Stomach (tissue), 4 donors: ENCODE measurements at regions not wholly inside any gene's neighbourhood (a gene's known extent, or its start where the extent isn't known, plus 50 kb on each side); places are given as distances from the start of the nearest gene placed in this dataset.

ENCODE experiments used
- CTCF ChIP-seq, 7 experiments: fragments of 450-650 bp in 4 of 7; fragments of 200-600 bp in 3 of 7; sonication (generic) in 3 of 7; IDR thresholded peaks; one replicate each; pipeline ENCODE4 v1.5.1; 2016 to 2019; ENCODE audit warnings: antibody characterized with exemption in 7 of 7, control low read depth in 2 of 7, mild to moderate bottlenecking in 1 of 7
- POLR2A ChIP-seq, 4 donors: fragments of 450-650 bp; IDR thresholded peaks; one replicate each; pipeline ENCODE4 v1.6.1; 2016; ENCODE audit warnings: antibody characterized with exemption in 4 of 4, control low read depth in 2 of 4, mild to moderate bottlenecking in 1 of 4, moderate library complexity in 1 of 4
- POLR2AphosphoS5 ChIP-seq, 3 donors: sonication (generic); formaldehyde crosslinking; IDR thresholded peaks; one replicate each; pipeline ENCODE4 v1.6.1; 2016; ENCODE audit warnings: antibody characterized with exemption in 3 of 3

GRCh38 chr2:116061023-116061422 lies 1618.6 kb downstream of the DPP10 start:
- TF ChIP-seq CTCF (IDR thresholded peaks at IDR 0.05) (no peak), POLR2A (IDR thresholded peaks at IDR 0.05) (no peak), POLR2AphosphoS5 (IDR thresholded peaks at IDR 0.05) (no peak)
